ENCODE measurements at regions not wholly inside any gene's neighbourhood (a gene's known extent, or its start where the extent isn't known, plus 50 kb on each side); places are given as distances from the start of the nearest gene placed in this dataset.
"Not testable (repeated sequence)": the region's sequence is repeated elsewhere in the genome, so short reads cannot be mapped to it uniquely, and the experiment has no call there.

- Histone ChIP-seq H3K27ac (ENCODE audit: low read length) (no peak overlapping the region), H3K4me3 (ENCODE audit: low read length) (no peak overlapping the region), H3K36me3 (ENCODE audit: control insufficient read depth, insufficient read depth, low read length) (no peaks in the 10 kb centered on the region), H3K27me3 (ENCODE audit: control insufficient read depth, insufficient read depth, low read length) (no peaks in the 10 kb centered on the region), H3K9me3 (replicated peaks; ENCODE audit: control insufficient read depth, low read depth, low read length) (no peaks in the 10 kb centered on the region), H3K4me1 (ENCODE audit: control insufficient read depth, insufficient read depth, low read length) (peaks cover 5% of the 10 kb centered on the region)
- no peak for DNase-seq
- no CpG with 5 or more reads among the region's 3 CpGs for WGBS (ENCODE audit: insufficient coverage)
These were observed 134.0 kb downstream of the GXYLT1 start for GRCh38 chr12:42010715-42011114.

GRCh38 chr12:42010257-42010656 lies 134.4 kb downstream of the GXYLT1 start:
- H3K9me3 ChIP-seq (replicated peaks; ENCODE audit: control insufficient read depth, low read depth, low read length), result no peaks in the 10 kb centered on the region
- H3K4me3 ChIP-seq (ENCODE audit: low read length), result no peak overlapping the region
- no peak for DNase-seq
- no peak overlapping the region for H3K27ac ChIP-seq (ENCODE audit: low read length)
- H3K36me3 ChIP-seq (ENCODE audit: control insufficient read depth, insufficient read depth, low read length), result no peaks in the 10 kb centered on the region
- no CpG with 5 or more reads among the region's 1 CpG for WGBS (ENCODE audit: insufficient coverage)
- H3K4me1 ChIP-seq (ENCODE audit: control insufficient read depth, insufficient read depth, low read length), result peaks cover 5% of the 10 kb centered on the region
- no peaks in the 10 kb centered on the region for H3K27me3 ChIP-seq (ENCODE audit: control insufficient read depth, insufficient read depth, low read length)

GRCh38 chr12:42008996-42009395 lies 135.7 kb downstream of the GXYLT1 start:
- Histone ChIP-seq H3K4me1 (ENCODE audit: control insufficient read depth, insufficient read depth, low read length) (no peaks in the 10 kb centered on the region), H3K4me3 (ENCODE audit: low read length) (no peak overlapping the region), H3K36me3 (ENCODE audit: control insufficient read depth, insufficient read depth, low read length) (no peaks in the 10 kb centered on the region), H3K27me3 (ENCODE audit: control insufficient read depth, insufficient read depth, low read length) (no peaks in the 10 kb centered on the region), H3K9me3 (replicated peaks; ENCODE audit: control insufficient read depth, low read depth, low read length) (no peaks in the 10 kb centered on the region), H3K27ac (ENCODE audit: low read length) (no peak overlapping the region)
- WGBS (ENCODE audit: insufficient coverage), result no CpG with 5 or more reads among the region's 5 CpGs
- no peak for DNase-seq

GRCh38 chr12:42003031-42003430 lies 141.6 kb downstream of the GXYLT1 start:
- DNase-seq, result no peak
- Histone ChIP-seq H3K27me3 (ENCODE audit: control insufficient read depth, insufficient read depth, low read length) (no peaks in the 10 kb centered on the region), H3K4me3 (ENCODE audit: low read length) (no peak overlapping the region), H3K27ac (ENCODE audit: low read length) (no peak overlapping the region), H3K36me3 (ENCODE audit: control insufficient read depth, insufficient read depth, low read length) (no peaks in the 10 kb centered on the region), H3K9me3 (replicated peaks; ENCODE audit: control insufficient read depth, low read depth, low read length) (no peaks in the 10 kb centered on the region), H3K4me1 (ENCODE audit: control insufficient read depth, insufficient read depth, low read length) (no peaks in the 10 kb centered on the region)
- 100% methylated on average over 1 of the region's 1 CpG for WGBS (ENCODE audit: insufficient coverage)

GRCh38 chr12:42002563-42002962 lies 142.1 kb downstream of the GXYLT1 start:
- DNase-seq, result no peak
- WGBS (ENCODE audit: insufficient coverage), result no CpG with 5 or more reads among the region's 1 CpG
- Histone ChIP-seq H3K27me3 (ENCODE audit: control insufficient read depth, insufficient read depth, low read length) (no peaks in the 10 kb centered on the region), H3K9me3 (replicated peaks; ENCODE audit: control insufficient read depth, low read depth, low read length) (no peaks in the 10 kb centered on the region), H3K36me3 (ENCODE audit: control insufficient read depth, insufficient read depth, low read length) (no peaks in the 10 kb centered on the region), H3K4me1 (ENCODE audit: control insufficient read depth, insufficient read depth, low read length) (no peaks in the 10 kb centered on the region), H3K27ac (ENCODE audit: low read length) (no peak overlapping the region), H3K4me3 (ENCODE audit: low read length) (no peak overlapping the region)

- Histone ChIP-seq H3K36me3 (ENCODE audit: control insufficient read depth, insufficient read depth, low read length) (no peaks in the 10 kb centered on the region), H3K27ac (ENCODE audit: low read length) (no peak overlapping the region), H3K4me3 (ENCODE audit: low read length) (no peak overlapping the region), H3K4me1 (ENCODE audit: control insufficient read depth, insufficient read depth, low read length) (no peaks in the 10 kb centered on the region), H3K9me3 (replicated peaks; ENCODE audit: control insufficient read depth, low read depth, low read length) (no peaks in the 10 kb centered on the region), H3K27me3 (ENCODE audit: control insufficient read depth, insufficient read depth, low read length) (no peaks in the 10 kb centered on the region)
- no peak for DNase-seq
- WGBS (ENCODE audit: insufficient coverage), result 59% methylated on average over 5 of the region's 14 CpGs
These were observed 146.2 kb downstream of the GXYLT1 start for GRCh38 chr12:41998436-41998835.

DNA sequence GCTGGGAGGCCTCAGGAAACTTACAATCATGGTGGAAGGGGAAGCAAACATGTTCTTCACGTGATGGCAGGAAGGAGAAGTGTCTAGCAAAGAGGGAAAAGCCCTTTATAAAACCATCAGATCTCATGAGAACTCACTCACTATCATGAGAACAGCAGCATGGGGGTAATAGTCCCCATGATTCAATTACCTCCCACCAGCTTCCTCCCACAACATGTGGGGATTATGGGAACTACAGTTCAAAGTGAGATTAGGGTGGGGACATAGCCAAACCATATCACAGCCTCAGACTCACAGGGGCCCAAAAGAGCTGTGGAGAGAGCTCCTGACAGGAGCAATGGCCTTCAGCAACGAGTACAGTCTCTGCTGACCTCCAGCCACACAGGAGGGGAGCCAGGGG lies 151.4 kb downstream of the GXYLT1 start:
- Histone ChIP-seq H3K27ac (ENCODE audit: low read length) (no peak overlapping the region), H3K9me3 (replicated peaks; ENCODE audit: control insufficient read depth, low read depth, low read length) (peaks cover 7% of the 10 kb centered on the region), H3K36me3 (ENCODE audit: control insufficient read depth, insufficient read depth, low read length) (no peaks in the 10 kb centered on the region), H3K27me3 (ENCODE audit: control insufficient read depth, insufficient read depth, low read length) (no peaks in the 10 kb centered on the region), H3K4me3 (ENCODE audit: low read length) (no peak overlapping the region), H3K4me1 (ENCODE audit: control insufficient read depth, insufficient read depth, low read length) (no peaks in the 10 kb centered on the region)
- DNase-seq, result no peak
- WGBS (ENCODE audit: insufficient coverage), result 71% methylated on average over 1 of the region's 2 CpGs

GRCh38 chr12:41992692-41993215 lies 151.9 kb downstream of the GXYLT1 start:
- Histone ChIP-seq H3K9me3 (replicated peaks; ENCODE audit: control insufficient read depth, low read depth, low read length) (peaks cover 7% of the 10 kb centered on the region), H3K27me3 (ENCODE audit: control insufficient read depth, insufficient read depth, low read length) (no peaks in the 10 kb centered on the region), H3K27ac (ENCODE audit: low read length) (no peak overlapping the region), H3K4me1 (ENCODE audit: control insufficient read depth, insufficient read depth, low read length) (no peaks in the 10 kb centered on the region), H3K4me3 (ENCODE audit: low read length) (no peak overlapping the region), H3K36me3 (ENCODE audit: control insufficient read depth, insufficient read depth, low read length) (no peaks in the 10 kb centered on the region)
- no peak for DNase-seq
- no CpG with 5 or more reads among the region's 3 CpGs for WGBS (ENCODE audit: insufficient coverage)

GRCh38 chr12:41992022-41992421 lies 152.7 kb downstream of the GXYLT1 start:
- Histone ChIP-seq H3K9me3 (replicated peaks; ENCODE audit: control insufficient read depth, low read depth, low read length) (peaks cover 7% of the 10 kb centered on the region), H3K4me3 (ENCODE audit: low read length) (no peak overlapping the region), H3K27ac (ENCODE audit: low read length) (no peak overlapping the region), H3K36me3 (ENCODE audit: control insufficient read depth, insufficient read depth, low read length) (no peaks in the 10 kb centered on the region), H3K4me1 (ENCODE audit: control insufficient read depth, insufficient read depth, low read length) (no peaks in the 10 kb centered on the region), H3K27me3 (ENCODE audit: control insufficient read depth, insufficient read depth, low read length) (no peaks in the 10 kb centered on the region)
- no CpG with 5 or more reads among the region's 1 CpG for WGBS (ENCODE audit: insufficient coverage)
- no peak for DNase-seq

DNA sequence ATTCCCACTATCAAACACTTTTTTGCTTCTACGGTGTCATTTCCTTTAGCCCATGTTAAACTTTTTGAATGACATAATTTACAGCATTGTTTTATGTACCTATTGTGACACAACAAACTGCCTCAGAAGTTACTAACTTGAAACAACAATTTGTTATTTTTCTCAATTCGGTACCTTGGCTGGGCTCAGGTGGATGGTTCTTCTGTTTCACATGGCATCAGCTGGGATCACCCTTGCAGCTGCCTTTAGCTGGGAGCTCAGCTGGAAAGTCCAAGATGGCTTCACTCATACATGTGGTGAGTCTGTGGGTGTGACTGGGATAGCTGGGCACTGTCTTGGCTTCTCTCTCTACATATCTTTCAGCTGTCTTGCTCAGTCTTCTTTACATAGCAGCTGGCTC lies 156.0 kb downstream of the GXYLT1 start:
- Histone ChIP-seq H3K27me3 (ENCODE audit: control insufficient read depth, insufficient read depth, low read length) (no peaks in the 10 kb centered on the region), H3K9me3 (replicated peaks; ENCODE audit: control insufficient read depth, low read depth, low read length) (peaks cover 7% of the 10 kb centered on the region), H3K36me3 (ENCODE audit: control insufficient read depth, insufficient read depth, low read length) (no peaks in the 10 kb centered on the region), H3K4me3 (ENCODE audit: low read length) (no peak overlapping the region), H3K4me1 (ENCODE audit: control insufficient read depth, insufficient read depth, low read length) (no peaks in the 10 kb centered on the region), H3K27ac (ENCODE audit: low read length) (no peak overlapping the region)
- WGBS (ENCODE audit: insufficient coverage), result no CpG with 5 or more reads among the region's 2 CpGs
- DNase-seq, result no peak

DNA sequence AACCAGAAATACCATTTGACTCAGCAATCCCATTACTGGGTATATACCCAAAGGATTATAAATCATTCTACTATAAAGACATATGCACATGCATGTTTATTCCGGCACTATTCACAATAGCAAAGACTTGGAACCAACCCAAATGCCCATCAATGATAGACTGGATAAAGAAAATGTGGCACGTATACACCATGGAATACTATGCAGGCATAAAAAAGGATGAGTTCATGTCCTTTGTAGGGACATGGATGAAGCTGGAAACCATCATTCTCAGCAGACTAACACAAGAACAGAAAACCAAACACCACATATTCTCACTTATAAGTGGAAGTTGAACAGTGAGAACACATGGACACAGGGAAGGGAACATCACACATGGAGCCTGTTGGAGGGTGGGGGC lies 158.2 kb downstream of the GXYLT1 start:
- H3K36me3 ChIP-seq (ENCODE audit: control insufficient read depth, insufficient read depth, low read length); H3K27ac ChIP-seq (ENCODE audit: low read length); H3K4me1 ChIP-seq (ENCODE audit: control insufficient read depth, insufficient read depth, low read length); H3K9me3 ChIP-seq (replicated peaks; ENCODE audit: control insufficient read depth, low read depth, low read length); DNase-seq; H3K27me3 ChIP-seq (ENCODE audit: control insufficient read depth, insufficient read depth, low read length); H3K4me3 ChIP-seq (ENCODE audit: low read length): not testable (repeated sequence)
- WGBS (ENCODE audit: insufficient coverage), result no CpG with 5 or more reads among the region's 2 CpGs

Measured in muscle of leg (tissue), 3 donors.